NT2/D1 (cell line): ENCODE measurements at regions not wholly inside any gene's neighbourhood (a gene's known extent, or its start where the extent isn't known, plus 50 kb on each side); places are given as distances from the start of the nearest gene placed in this dataset.

Source experiments
- SUZ12 ChIP-seq: IDR thresholded peaks from 2 replicates; pipeline ENCODE4 v1.6.1; 2011; ENCODE audit not compliant: insufficient read length, insufficient read depth; ENCODE audit errors: extremely low read depth
- YY1 ChIP-seq: IDR thresholded peaks from 2 replicates; pipeline ENCODE4 v1.6.1; 2011; ENCODE audit not compliant: insufficient read length, insufficient read depth
- ZNF274 ChIP-seq: IDR thresholded peaks from 2 replicates; pipeline ENCODE4 v1.6.1; 2011; ENCODE audit warnings: mild to moderate bottlenecking, low read depth, low read length

DNA sequence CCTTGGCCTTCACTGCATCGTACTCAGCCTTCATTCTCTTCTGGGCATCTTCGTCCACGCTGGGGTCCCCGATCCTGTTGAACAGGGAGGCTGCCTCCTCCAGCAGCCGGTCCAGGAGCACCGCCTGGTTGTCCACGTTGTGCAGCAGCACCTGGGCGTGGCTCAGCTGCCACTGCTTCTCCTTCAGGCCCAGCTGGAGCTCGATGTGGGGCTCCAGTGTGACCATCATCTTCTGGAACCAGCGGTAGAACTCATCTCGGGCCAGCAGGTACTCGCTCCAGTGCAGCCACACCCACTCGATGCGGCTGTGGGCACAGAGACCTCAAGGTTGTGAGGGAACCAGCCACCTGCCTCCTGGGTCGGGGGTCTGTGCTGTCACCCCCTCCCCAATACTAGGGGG is 50.5 kb downstream of the SYNE3 start:
- TF ChIP-seq ZNF274 (no peak), YY1 (no peak), SUZ12 (no peak)
